Neural progenitor cell (in vitro differentiated cells): ENCODE measurements at regions not wholly inside any gene's neighbourhood (a gene's known extent, or its start where the extent isn't known, plus 50 kb on each side); places are given as distances from the start of the nearest gene placed in this dataset.

ENCODE experiments used
- DNase-seq: peaks from one replicate; pipeline ENCODE4 v3.0.0-alpha.2; 2016; ENCODE audit warnings: low spot score
- H2AFZ ChIP-seq: fragments of 200-600 bp; sonication (generic); replicated peaks from 2 replicates; pipeline ENCODE4 v1.6.1; 2016; ENCODE audit warnings: antibody characterized with exemption
- H3F3A ChIP-seq: fragments of 200-600 bp; sonication (generic); 2 replicates; pipeline ENCODE4 v1.6.1; 2016; ENCODE audit warnings: antibody characterized with exemption, low read depth
- H3K27ac ChIP-seq: fragments of 200-600 bp; sonication (generic); 2 replicates; pipeline ENCODE4 v1.5.1; 2016; ENCODE audit warnings: mild to moderate bottlenecking
- H3K27me3 ChIP-seq: fragments of 200-600 bp; sonication (generic); 2 replicates; pipeline ENCODE4 v1.6.1; 2016; ENCODE audit warnings: mild to moderate bottlenecking, moderate library complexity
- H3K36me3 ChIP-seq: fragments of 200-600 bp; sonication (generic); 2 replicates; pipeline ENCODE4 v1.5.1; 2016
- H3K4me1 ChIP-seq: fragments of 200-600 bp; sonication (generic); 2 replicates; pipeline ENCODE4 v1.6.1; 2016; ENCODE audit warnings: mixed run types
- H3K4me2 ChIP-seq: fragments of 200-600 bp; sonication (generic); 2 replicates; pipeline ENCODE4 v1.6.1; 2016
- H3K4me3 ChIP-seq: fragments of 200-600 bp; sonication (generic); 2 replicates; pipeline ENCODE4 v1.5.1; 2016
- H3K79me2 ChIP-seq: fragments of 200-600 bp; sonication (generic); 2 replicates; pipeline ENCODE4 v1.6.1; 2016; ENCODE audit warnings: low read depth
- H3K9ac ChIP-seq: fragments of 200-600 bp; sonication (generic); 2 replicates; pipeline ENCODE4 v1.6.1; 2016
- H3K9me3 ChIP-seq: fragments of 200-600 bp; sonication (generic); 2 replicates; pipeline ENCODE4 v1.5.1; 2016; ENCODE audit warnings: low read depth
- H4K20me1 ChIP-seq: fragments of 200-600 bp; sonication (generic); 2 replicates; pipeline ENCODE4 v1.6.1; 2016; ENCODE audit warnings: low read depth
- H3K27ac Mint-ChIP-seq: 3 replicates; pipeline ENCODE4 v1.8.0; 2021; ENCODE audit warnings: mixed read lengths
- H3K27me3 Mint-ChIP-seq: 2 replicates; pipeline ENCODE4 v1.8.0; 2022; ENCODE audit warnings: low read depth, mild to moderate bottlenecking, inconsistent platforms, moderate library complexity, mixed read lengths; ENCODE audit not compliant: insufficient read depth
- H3K36me3 Mint-ChIP-seq: 3 replicates; pipeline ENCODE4 v1.8.0; 2021; ENCODE audit warnings: mixed read lengths
- H3K4me1 Mint-ChIP-seq: 3 replicates; pipeline ENCODE4 v1.8.0; 2021; ENCODE audit warnings: mixed read lengths
- H3K4me3 Mint-ChIP-seq: 3 replicates; pipeline ENCODE4 v1.8.0; 2021; ENCODE audit warnings: mild to moderate bottlenecking, moderate library complexity, mixed read lengths
- H3K9me3 Mint-ChIP-seq: 3 replicates; pipeline ENCODE4 v1.8.0; 2020; ENCODE audit warnings: mixed read lengths
- EZH2 ChIP-seq: fragments of 200-600 bp; sonication (generic); IDR thresholded peaks from 2 replicates; pipeline ENCODE4 v1.6.1; 2017; ENCODE audit warnings: antibody characterized with exemption, mild to moderate bottlenecking, moderate library complexity
- EZH2phosphoT487 ChIP-seq: fragments of 200-600 bp; sonication (generic); IDR thresholded peaks from 2 replicates; pipeline ENCODE4 v1.6.1; 2017; ENCODE audit warnings: antibody characterized with exemption
- TF ChIP-seq, protein P1 (sequence below): fragments of 200-600 bp; sonication (generic); IDR thresholded peaks from 2 replicates; pipeline ENCODE4 v1.5.1; 2017; ENCODE audit warnings: antibody characterized with exemption, mild to moderate bottlenecking

DNA sequence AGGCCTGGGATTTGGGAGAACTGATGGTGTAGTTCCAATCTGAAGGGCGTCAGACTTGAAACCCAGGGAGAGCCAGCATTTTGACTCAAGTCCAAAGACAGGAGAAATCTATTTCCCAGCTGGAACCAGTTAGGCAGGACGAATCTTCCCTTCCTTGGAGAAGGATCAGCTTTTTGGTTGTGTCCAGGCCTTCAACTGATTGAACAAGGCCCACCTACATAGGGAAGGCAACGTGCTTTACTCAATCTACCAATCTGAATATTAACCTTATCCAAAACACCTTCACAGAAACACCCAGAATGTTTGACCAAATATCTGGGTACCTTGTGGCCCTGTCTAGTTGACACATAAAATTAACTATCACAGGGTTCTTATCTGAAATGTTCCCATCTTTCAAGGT is 221.9 kb upstream of the DLGAP1 start:
- Histone ChIP-seq H3K79me2 (no peaks in the 10 kb centered on the region), H3K36me3 (no peaks in the 10 kb centered on the region), H3F3A (no peaks in the 10 kb centered on the region), H3K27ac (no peak overlapping the region), H4K20me1 (no peaks in the 10 kb centered on the region), H2AFZ (no peak overlapping the region), H3K27me3 (no peaks in the 10 kb centered on the region), H3K9me3 (no peaks in the 10 kb centered on the region), H3K4me3 (no peak overlapping the region), H3K4me1 (no peaks in the 10 kb centered on the region), H3K9ac (no peak overlapping the region), H3K4me2 (no peak overlapping the region)
- no peak for DNase-seq
- no peak overlapping the region for H3K27ac Mint-ChIP-seq
- H3K27me3 Mint-ChIP-seq: no peaks in the 10 kb centered on the region
- H3K9me3 Mint-ChIP-seq: peaks cover 5% of the 10 kb centered on the region
- H3K36me3 Mint-ChIP-seq: no peaks in the 10 kb centered on the region
- TF ChIP-seq EZH2 (no peak), EZH2phosphoT487 (no peak)
- TF ChIP-seq, protein P1, sequence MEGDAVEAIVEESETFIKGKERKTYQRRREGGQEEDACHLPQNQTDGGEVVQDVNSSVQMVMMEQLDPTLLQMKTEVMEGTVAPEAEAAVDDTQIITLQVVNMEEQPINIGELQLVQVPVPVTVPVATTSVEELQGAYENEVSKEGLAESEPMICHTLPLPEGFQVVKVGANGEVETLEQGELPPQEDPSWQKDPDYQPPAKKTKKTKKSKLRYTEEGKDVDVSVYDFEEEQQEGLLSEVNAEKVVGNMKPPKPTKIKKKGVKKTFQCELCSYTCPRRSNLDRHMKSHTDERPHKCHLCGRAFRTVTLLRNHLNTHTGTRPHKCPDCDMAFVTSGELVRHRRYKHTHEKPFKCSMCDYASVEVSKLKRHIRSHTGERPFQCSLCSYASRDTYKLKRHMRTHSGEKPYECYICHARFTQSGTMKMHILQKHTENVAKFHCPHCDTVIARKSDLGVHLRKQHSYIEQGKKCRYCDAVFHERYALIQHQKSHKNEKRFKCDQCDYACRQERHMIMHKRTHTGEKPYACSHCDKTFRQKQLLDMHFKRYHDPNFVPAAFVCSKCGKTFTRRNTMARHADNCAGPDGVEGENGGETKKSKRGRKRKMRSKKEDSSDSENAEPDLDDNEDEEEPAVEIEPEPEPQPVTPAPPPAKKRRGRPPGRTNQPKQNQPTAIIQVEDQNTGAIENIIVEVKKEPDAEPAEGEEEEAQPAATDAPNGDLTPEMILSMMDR: no peak
- no peaks in the 10 kb centered on the region for H3K4me1 Mint-ChIP-seq
- H3K4me3 Mint-ChIP-seq: no peak overlapping the region

DNA sequence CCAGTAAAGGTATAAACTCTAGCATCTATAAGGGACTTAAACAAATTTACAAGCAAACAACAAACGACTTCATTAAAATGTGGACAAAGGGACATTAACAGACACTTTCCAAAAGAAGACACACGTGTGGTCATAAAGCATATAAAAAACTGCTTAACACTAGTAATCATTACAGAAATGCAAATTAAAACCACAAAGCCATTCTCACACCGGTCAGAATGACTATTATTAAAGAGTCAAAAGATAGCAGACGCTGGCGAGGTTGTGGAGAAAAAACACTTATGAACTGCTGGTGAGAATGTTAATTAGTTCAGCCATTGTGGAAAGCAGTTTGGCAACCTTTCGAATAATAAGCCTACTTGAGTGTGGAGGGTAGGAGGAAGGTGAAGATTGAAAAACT is 217.1 kb upstream of the DLGAP1 start:
- Mint-ChIP-seq H3K27me3 (peaks cover 2% of the 10 kb centered on the region), H3K4me3 (no peak overlapping the region), H3K27ac (no peak overlapping the region), H3K4me1 (no peaks in the 10 kb centered on the region), H3K36me3 (peaks cover 2% of the 10 kb centered on the region), H3K9me3 (peaks cover 28% of the 10 kb centered on the region)
- H3K4me3 ChIP-seq: no peak overlapping the region
- no peaks in the 10 kb centered on the region for H4K20me1 ChIP-seq
- TF ChIP-seq EZH2: no peak
- TF ChIP-seq EZH2phosphoT487: no peak
- TF ChIP-seq, protein P1: no peak
- no peak overlapping the region for H3K9ac ChIP-seq
- no peaks in the 10 kb centered on the region for H3K36me3 ChIP-seq
- no peaks in the 10 kb centered on the region for H3F3A ChIP-seq
- H3K27ac ChIP-seq: no peak overlapping the region
- peaks cover 19% of the 10 kb centered on the region for H3K9me3 ChIP-seq
- DNase-seq: no peak
- no peak overlapping the region for H2AFZ ChIP-seq
- H3K79me2 ChIP-seq: no peaks in the 10 kb centered on the region
- H3K4me2 ChIP-seq: no peak overlapping the region
- H3K27me3 ChIP-seq: no peaks in the 10 kb centered on the region
- no peaks in the 10 kb centered on the region for H3K4me1 ChIP-seq

DNA sequence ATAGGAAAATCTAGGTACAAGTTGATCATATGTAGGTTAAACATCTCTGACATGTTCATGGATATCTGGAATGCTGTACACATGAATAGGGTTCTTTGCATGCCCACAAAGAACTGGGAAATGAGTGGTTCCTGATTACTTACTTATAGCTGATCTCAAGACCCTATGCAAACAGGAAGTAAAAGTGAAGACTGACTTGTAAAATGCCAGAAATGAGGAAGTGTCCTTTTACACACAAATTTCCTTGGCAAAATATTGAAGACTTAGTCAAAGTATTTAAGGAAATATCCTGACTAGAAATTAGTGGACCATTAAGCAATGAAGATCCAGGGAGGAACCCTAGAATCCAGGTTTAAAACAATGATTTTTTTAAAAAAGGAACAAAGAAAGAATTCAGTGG is 203.7 kb upstream of the DLGAP1 start:
- no peaks in the 10 kb centered on the region for H3K36me3 ChIP-seq
- H4K20me1 ChIP-seq: no peaks in the 10 kb centered on the region
- no peaks in the 10 kb centered on the region for H3K27me3 ChIP-seq
- no peak for DNase-seq
- no peaks in the 10 kb centered on the region for H3K4me1 ChIP-seq
- no peaks in the 10 kb centered on the region for H3K79me2 ChIP-seq
- H3K4me3 ChIP-seq: no peak overlapping the region
- H3K9me3 Mint-ChIP-seq: no peaks in the 10 kb centered on the region
- no peak overlapping the region for H2AFZ ChIP-seq
- H3K4me3 Mint-ChIP-seq: no peak overlapping the region
- H3K27me3 Mint-ChIP-seq: no peaks in the 10 kb centered on the region
- no peak overlapping the region for H3K9ac ChIP-seq
- no peaks in the 10 kb centered on the region for H3K36me3 Mint-ChIP-seq
- H3K4me1 Mint-ChIP-seq: no peaks in the 10 kb centered on the region
- no peak overlapping the region for H3K27ac Mint-ChIP-seq
- no peak for TF ChIP-seq EZH2phosphoT487
- H3K9me3 ChIP-seq: peaks cover 4% of the 10 kb centered on the region
- H3K27ac ChIP-seq: no peak overlapping the region
- no peaks in the 10 kb centered on the region for H3F3A ChIP-seq
- no peak overlapping the region for H3K4me2 ChIP-seq

DNA sequence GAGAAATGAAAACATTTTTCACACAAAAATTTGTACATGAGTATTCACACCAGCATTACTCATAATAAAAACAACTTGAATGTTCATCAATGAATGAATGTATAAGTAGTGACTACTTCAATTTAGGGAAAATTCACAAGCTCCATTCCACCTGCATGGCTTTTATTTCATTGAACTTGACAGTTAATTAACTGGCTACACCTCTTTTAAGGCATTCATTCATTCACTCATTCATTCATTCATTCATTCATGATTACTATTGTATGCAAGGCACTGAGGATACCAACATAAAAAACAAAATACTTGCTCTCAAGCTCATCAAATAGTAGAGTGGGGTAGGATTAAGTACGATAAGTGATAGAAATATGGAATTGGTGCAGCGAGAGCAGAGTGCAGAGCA is 198.3 kb upstream of the DLGAP1 start:
- no peaks in the 10 kb centered on the region for H3K4me1 Mint-ChIP-seq
- no peaks in the 10 kb centered on the region for H3F3A ChIP-seq
- H3K4me3 Mint-ChIP-seq: no peak overlapping the region
- no peaks in the 10 kb centered on the region for H3K79me2 ChIP-seq
- no peak overlapping the region for H3K4me2 ChIP-seq
- no peak overlapping the region for H3K4me3 ChIP-seq
- no peaks in the 10 kb centered on the region for H3K27me3 Mint-ChIP-seq
- no peak for DNase-seq
- no peaks in the 10 kb centered on the region for H4K20me1 ChIP-seq
- no peaks in the 10 kb centered on the region for H3K9me3 ChIP-seq
- TF ChIP-seq, protein P1: no peak
- no peak for TF ChIP-seq EZH2phosphoT487
- TF ChIP-seq EZH2: no peak
- H3K36me3 Mint-ChIP-seq: no peaks in the 10 kb centered on the region
- no peak overlapping the region for H3K9ac ChIP-seq
- no peaks in the 10 kb centered on the region for H3K9me3 Mint-ChIP-seq
- no peaks in the 10 kb centered on the region for H3K36me3 ChIP-seq
- no peak overlapping the region for H3K27ac ChIP-seq
- H3K27ac Mint-ChIP-seq: no peak overlapping the region
- H3K4me1 ChIP-seq: no peaks in the 10 kb centered on the region
- no peak overlapping the region for H2AFZ ChIP-seq
- H3K27me3 ChIP-seq: no peaks in the 10 kb centered on the region
